Mammary epithelial cell (primary cell): ENCODE measurements at regions not wholly inside any gene's neighbourhood (a gene's known extent, or its start where the extent isn't known, plus 50 kb on each side); places are given as distances from the start of the nearest gene placed in this dataset.

Experiments used
- EZH2 ChIP-seq: IDR thresholded peaks from 2 replicates; pipeline ENCODE4 v1.6.1; 2012; ENCODE audit warnings: low read length, inconsistent platforms, borderline replicate concordance
- TF ChIP-seq, protein P1 (sequence below), 2 donors: IDR thresholded peaks in 1 of 2; conservative IDR thresholded peaks in 1 of 2; 2 replicates each; pipeline ENCODE4 v1.5.1; 2011 to 2012; ENCODE audit warnings: inconsistent platforms in 2 of 2, low read length in 2 of 2, mild to moderate bottlenecking in 2 of 2, control low read depth in 1 of 2, low read depth in 1 of 2; ENCODE audit not compliant: insufficient read depth in 1 of 2; ENCODE audit errors: extremely low read depth in 1 of 2

DNA sequence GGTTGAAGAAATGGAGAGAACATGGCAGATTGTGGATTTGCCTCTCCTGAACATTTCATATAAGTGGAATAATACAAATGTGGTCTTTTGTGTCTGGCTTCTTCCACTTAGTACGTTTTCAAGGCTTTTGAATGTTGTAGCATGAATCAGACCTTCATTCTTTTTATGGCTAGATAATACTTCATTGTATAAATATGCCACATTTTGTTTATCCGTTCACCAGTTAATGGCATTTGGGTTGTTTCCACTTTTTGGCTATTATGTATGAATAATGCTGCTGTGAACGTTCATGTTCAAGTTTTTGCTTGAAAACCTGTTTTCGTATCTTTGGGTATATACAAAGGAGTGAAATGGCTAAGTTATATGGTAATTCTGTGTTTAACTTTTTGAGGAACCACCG lies 130.4 kb downstream of the TANC2 start:
- no peak for TF ChIP-seq EZH2
- TF ChIP-seq, protein P1, sequence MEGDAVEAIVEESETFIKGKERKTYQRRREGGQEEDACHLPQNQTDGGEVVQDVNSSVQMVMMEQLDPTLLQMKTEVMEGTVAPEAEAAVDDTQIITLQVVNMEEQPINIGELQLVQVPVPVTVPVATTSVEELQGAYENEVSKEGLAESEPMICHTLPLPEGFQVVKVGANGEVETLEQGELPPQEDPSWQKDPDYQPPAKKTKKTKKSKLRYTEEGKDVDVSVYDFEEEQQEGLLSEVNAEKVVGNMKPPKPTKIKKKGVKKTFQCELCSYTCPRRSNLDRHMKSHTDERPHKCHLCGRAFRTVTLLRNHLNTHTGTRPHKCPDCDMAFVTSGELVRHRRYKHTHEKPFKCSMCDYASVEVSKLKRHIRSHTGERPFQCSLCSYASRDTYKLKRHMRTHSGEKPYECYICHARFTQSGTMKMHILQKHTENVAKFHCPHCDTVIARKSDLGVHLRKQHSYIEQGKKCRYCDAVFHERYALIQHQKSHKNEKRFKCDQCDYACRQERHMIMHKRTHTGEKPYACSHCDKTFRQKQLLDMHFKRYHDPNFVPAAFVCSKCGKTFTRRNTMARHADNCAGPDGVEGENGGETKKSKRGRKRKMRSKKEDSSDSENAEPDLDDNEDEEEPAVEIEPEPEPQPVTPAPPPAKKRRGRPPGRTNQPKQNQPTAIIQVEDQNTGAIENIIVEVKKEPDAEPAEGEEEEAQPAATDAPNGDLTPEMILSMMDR (conservative IDR thresholded peaks at IDR 0.05 in 1 of 2, IDR thresholded peaks at IDR 0.05 in 1 of 2; ENCODE audit: extremely low read depth in 1 of 2, insufficient read depth in 1 of 2, low read depth in 1 of 2, low read length in 2 of 2), result no peak
